ENCODE measurements at regions not wholly inside any gene's neighbourhood (a gene's known extent, or its start where the extent isn't known, plus 50 kb on each side); places are given as distances from the start of the nearest gene placed in this dataset.

GRCh38 chr3:189572249-189572648 is 58.9 kb upstream of the TP63 start:
- in situ Hi-C loops (cut with HindIII; ENCODE audit: low pct_ligation_motif_present, low pct_unique_long_range_greater_than_20kb, low sequenced_read_pairs), result no loop called here
- DNase-seq, result no peak

GRCh38 chr3:189573004-189573403 is 58.2 kb upstream of the TP63 start:
- no peak for DNase-seq

GRCh38 chr3:189576486-189576885 is 54.7 kb upstream of the TP63 start:
- no peak for DNase-seq
- in situ Hi-C loops (cut with HindIII; ENCODE audit: low pct_ligation_motif_present, low pct_unique_long_range_greater_than_20kb, low sequenced_read_pairs), result no loop called here

More at GRCh38 chr3:189573004-189573403, 58.2 kb upstream of the TP63 start:
- in situ Hi-C loops (cut with HindIII; ENCODE audit: low pct_ligation_motif_present, low pct_unique_long_range_greater_than_20kb, low sequenced_read_pairs), result no loop called here

GRCh38 chr3:189577050-189577951 is 53.9 kb upstream of the TP63 start:
- in situ Hi-C loops (cut with HindIII; ENCODE audit: low pct_ligation_motif_present, low pct_unique_long_range_greater_than_20kb, low sequenced_read_pairs), result no loop called here
- no peak for DNase-seq

- in situ Hi-C loops (cut with HindIII; ENCODE audit: low pct_ligation_motif_present, low pct_unique_long_range_greater_than_20kb, low sequenced_read_pairs), result no loop called here
Observed at GRCh38 chr3:189580190-189580589, 51.0 kb upstream of the TP63 start.

More at GRCh38 chr3:189580190-189580589, 51.0 kb upstream of the TP63 start:
- DNase-seq, result no peak

Measured in ACHN (cell line).